Heart left ventricle (tissue), 16 donors: ENCODE measurements at regions not wholly inside any gene's neighbourhood (a gene's known extent, or its start where the extent isn't known, plus 50 kb on each side); places are given as distances from the start of the nearest gene placed in this dataset.

Experiments used
- ATAC-seq, 4 donors: fragments of 200-7000 bp; cut with Tn5 transposase; one replicate each; pipeline ENCODE4 v1.9.1; 2020 to 2022; ENCODE audit warnings: moderate library complexity in 4 of 4, mild to moderate bottlenecking in 3 of 4, moderate number of reproducible peaks in 1 of 4
- DNase-seq, 5 donors: peaks; one replicate each; pipeline ENCODE4 v3.0.0-alpha.2; 2020
- H3K27ac ChIP-seq, 12 donors: fragments of 200-600 bp; sonication (generic) in 4 of 12; one replicate each; pipeline versions ENCODE4 v1.5.0 to v1.8.0; 2016 to 2022; ENCODE audit warnings: mild to moderate bottlenecking in 2 of 12
- H3K27me3 ChIP-seq, 9 donors: fragments of 200-600 bp; sonication (generic) in 2 of 9; one replicate each; pipeline versions ENCODE4 v1.5.1 to v1.8.0; 2016 to 2022; ENCODE audit warnings: mild to moderate bottlenecking in 3 of 9
- H3K36me3 ChIP-seq, 9 donors: fragments of 200-600 bp; sonication (generic) in 2 of 9; one replicate each; pipeline versions ENCODE4 v1.5.0 to v1.8.0; 2018 to 2022; ENCODE audit warnings: mild to moderate bottlenecking in 2 of 9
- H3K4me1 ChIP-seq, 12 donors: fragments of 200-600 bp; sonication (generic) in 4 of 12; one replicate each; pipeline versions ENCODE4 v1.5.0 to v1.8.0; 2016 to 2022; ENCODE audit warnings: mild to moderate bottlenecking in 3 of 12
- H3K4me3 ChIP-seq, 12 donors: fragments of 200-600 bp; sonication (generic) in 4 of 12; one replicate each; pipeline versions ENCODE4 v1.5.0 to v1.8.0; 2017 to 2022; ENCODE audit warnings: mild to moderate bottlenecking in 9 of 12, moderate library complexity in 4 of 12
- H3K9me3 ChIP-seq, 12 donors: fragments of 200-600 bp; sonication (generic) in 4 of 12; one replicate each; pipeline versions ENCODE4 v1.5.0 to v1.8.0; 2016 to 2022; ENCODE audit warnings: mild to moderate bottlenecking in 1 of 12
- CTCF ChIP-seq, 12 donors: fragments of 200-600 bp; sonication (generic) in 4 of 12; IDR thresholded peaks; one replicate each; pipeline versions ENCODE4 v1.5.0 to v1.8.0; 2018 to 2022; ENCODE audit warnings: antibody characterized with exemption in 12 of 12, mild to moderate bottlenecking in 5 of 12
- POLR2A ChIP-seq, 2 donors: fragments of 450-650 bp; IDR thresholded peaks; one replicate each; pipeline ENCODE4 v1.6.1; 2017; ENCODE audit warnings: antibody characterized with exemption in 2 of 2, mild to moderate bottlenecking in 2 of 2, moderate library complexity in 2 of 2
- WGBS, 4 donors: extraction: QIAGEN DNeasy Blood & Tissue Kit in 2 of 4; methylation state at CpG; one replicate each; pipeline versions ENCODE4 v1.1.5 to v1.1.7; 2013 to 2018; 5-methylcytosine and 5-hydroxymethylcytosine counted together
- intact Hi-C, 10 donors: fragments of 100-400 bp; cut with DNase I; formaldehyde crosslinking; loops; one replicate each; pipeline versions ENCODE4 v1.11.1 to v1.14.2; 2022
- donor health status: ischemic (EF 13 %, LVEDD 7.1; RV severe dilation, severe dysfunction).
- donor health status: healthy with polysubstance abuse.
- donor health status: DM: no; HTN: yes; CAD: no.
- donor health status: DM: no; HTN: no; CAD: no.
- donor health status: ischemic (EF 25% LVEDD 6.9; RV normal size, moderate dysfunction).
- donor health status: ischemic (EF 25% LVEDD 5.7; RV mildly dilated, moderate dysfunction).
- donor health status: healthy.
- donor health status: DM: yes; HTN: yes; CAD: no.
- donor health status: ischemic (EF 35%, LVEDD 5.7; RV mildly dilated, moderate dysfunction).
- donor health status: nonischemic (EF 11% LVEDD 7.7; RV severe dilation, severe dysfunction).
- donor health status: DM: yes; HTN: yes; CAD: no.
- donor health status: PGD.
- donor health status: ischemic (EF 29% LVEDD 5.4; RV normal size, mild dysfunction).
- donor health status: nonischemic (EF 23%, LVEDD 6.1; RV moderate dilation, normal function).

- H3K36me3 ChIP-seq = no peaks in the 10 kb centered on the region
- 76 to 83% (median 81%) methylated on average over 8 of the region's 8 CpGs for WGBS, 4 donors
- no peaks in the 10 kb centered on the region for H3K27me3 ChIP-seq
- intact Hi-C loops = loop anchor here in 9 of 10 donors (5.0 to 10.0 kb wide), 9 partner anchors 77 to 1114 kb away; partner anchors contain the start of genes C1GALT1 (in 4 of the 9) and COL28A1 (in 1 of the 9)
- H3K27ac ChIP-seq = peak overlapping the region in 2 of 12 donors; percentile 39 to 49
- no peaks in the 10 kb centered on the region for H3K9me3 ChIP-seq
- H3K4me1 ChIP-seq = peaks cover 0 to 22% (median 14%) of the 10 kb centered on the region in 12 donors
- TF ChIP-seq CTCF (IDR thresholded peaks at IDR 0.05) = no peak
- no peak for TF ChIP-seq POLR2A (IDR thresholded peaks at IDR 0.05)
- ATAC-seq = no peak
- H3K4me3 ChIP-seq = no peak overlapping the region
- DNase-seq = no peak
Observed at GRCh38 chr7:7100432-7100849, 81.9 kb upstream of the C1GALT1 start.

- Histone ChIP-seq H3K4me3 (peak overlapping the region in 2 of 12 donors; percentile 19 to 40), H3K4me1 (peaks cover 0 to 22% (median 14%) of the 10 kb centered on the region in 12 donors), H3K27ac (peak overlapping the region in 1 of 12 donors; percentile 10), H3K9me3 (no peaks in the 10 kb centered on the region), H3K36me3 (no peaks in the 10 kb centered on the region), H3K27me3 (no peaks in the 10 kb centered on the region)
- WGBS, 4 donors = 81 to 85% (median 82%) methylated on average over 12 of the region's 12 CpGs
- TF ChIP-seq POLR2A (IDR thresholded peaks at IDR 0.05) = no peak
- no peak for TF ChIP-seq CTCF (IDR thresholded peaks at IDR 0.05)
- no peak for DNase-seq
- ATAC-seq = no peak
- intact Hi-C loops = loop anchor here in 9 of 10 donors (2.0 to 10.0 kb wide), 11 partner anchors 74 to 1112 kb away; partner anchors contain the start of genes C1GALT1 (in 4 of the 9) and COL28A1 (in 1 of the 9)
Observed at GRCh38 chr7:7102906-7103305, 79.4 kb upstream of the C1GALT1 start.

GRCh38 chr7:7103343-7104313 is 78.7 kb upstream of the C1GALT1 start:
- Histone ChIP-seq H3K4me3 (peak overlapping the region in 2 of 12 donors; percentile 19 to 40), H3K4me1 (peaks cover 0 to 22% (median 14%) of the 10 kb centered on the region in 12 donors), H3K36me3 (no peaks in the 10 kb centered on the region), H3K27me3 (no peaks in the 10 kb centered on the region), H3K27ac (peak overlapping the region in 1 of 12 donors; percentile 10), H3K9me3 (peaks cover 0 to 4% (median under 1%) of the 10 kb centered on the region in 12 donors)
- WGBS, 4 donors = 76 to 77% (median 76%) methylated on average over 29 of the region's 29 CpGs
- DNase-seq (no peak), ATAC-seq (peak in 3 of 4 donors; percentile 53 to 66 (median 60))
- no peak for TF ChIP-seq POLR2A (IDR thresholded peaks at IDR 0.05)
- TF ChIP-seq CTCF (IDR thresholded peaks at IDR 0.05) = peak; percentile 59 to 77 (median 70)
- intact Hi-C loops = loop anchor here in 9 of 10 donors (2.0 to 10.0 kb wide), 11 partner anchors 74 to 1111 kb away; partner anchors contain the start of genes C1GALT1 (in 4 of the 9) and COL28A1 (in 1 of the 9)

GRCh38 chr7:7104314-7104698 is 78.0 kb upstream of the C1GALT1 start:
- Histone ChIP-seq H3K4me1 (peaks cover 0 to 18% (median 11%) of the 10 kb centered on the region in 12 donors), H3K27me3 (no peaks in the 10 kb centered on the region), H3K4me3 (no peak overlapping the region), H3K9me3 (peaks cover 0 to 11% (median 5%) of the 10 kb centered on the region in 12 donors), H3K36me3 (no peaks in the 10 kb centered on the region), H3K27ac (no peak overlapping the region)
- DNase-seq (no peak), ATAC-seq (no peak)
- no peak for TF ChIP-seq POLR2A (IDR thresholded peaks at IDR 0.05)
- TF ChIP-seq CTCF (IDR thresholded peaks at IDR 0.05) = no peak
- 62 to 69% (median 67%) methylated on average over 7 of the region's 7 CpGs for WGBS, 4 donors
- intact Hi-C loops = loop anchor here in 9 of 10 donors (5.0 to 10.0 kb wide), 9 partner anchors 73 to 1110 kb away; partner anchors contain the start of genes C1GALT1 (in 4 of the 9) and COL28A1 (in 1 of the 9)
